ENCODE measurements at regions not wholly inside any gene's neighbourhood (a gene's known extent, or its start where the extent isn't known, plus 50 kb on each side); places are given as distances from the start of the nearest gene placed in this dataset.
"Not testable (repeated sequence)": the region's sequence is repeated elsewhere in the genome, so short reads cannot be mapped to it uniquely, and the experiment has no call there.

DNA sequence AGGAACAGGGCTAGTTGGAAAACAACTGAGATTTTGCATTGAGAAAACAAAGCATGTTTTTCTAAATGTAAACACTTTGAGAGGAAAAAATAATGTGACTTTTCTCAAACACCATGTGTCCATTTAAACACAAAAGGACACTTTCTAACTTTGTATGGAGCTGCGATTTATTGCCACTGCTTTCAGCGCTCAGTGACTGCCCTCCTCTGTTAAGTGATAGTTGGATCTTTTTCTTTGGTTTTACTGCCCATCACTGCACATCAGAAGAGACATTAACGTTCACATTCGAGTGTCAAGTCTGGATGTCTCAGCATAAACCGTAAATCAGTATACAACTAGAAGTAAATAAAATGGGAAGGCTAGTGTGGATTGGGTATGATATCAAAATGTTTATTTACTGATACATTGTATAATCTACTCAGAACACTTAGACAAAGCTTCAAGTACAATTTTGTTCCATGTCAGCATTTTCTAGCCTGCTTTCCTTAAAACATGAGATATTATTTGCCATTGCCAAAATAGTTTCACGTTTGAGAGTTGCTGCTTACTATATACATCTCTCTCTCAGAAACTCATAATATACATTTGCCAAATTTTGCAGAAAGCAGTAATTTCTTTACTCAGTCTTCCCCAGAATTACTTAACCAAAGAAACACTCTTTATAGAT, 237.6 kb downstream of the IKZF2 start:
- no peak for DNase-seq (ENCODE audit: low spot score)

DNA sequence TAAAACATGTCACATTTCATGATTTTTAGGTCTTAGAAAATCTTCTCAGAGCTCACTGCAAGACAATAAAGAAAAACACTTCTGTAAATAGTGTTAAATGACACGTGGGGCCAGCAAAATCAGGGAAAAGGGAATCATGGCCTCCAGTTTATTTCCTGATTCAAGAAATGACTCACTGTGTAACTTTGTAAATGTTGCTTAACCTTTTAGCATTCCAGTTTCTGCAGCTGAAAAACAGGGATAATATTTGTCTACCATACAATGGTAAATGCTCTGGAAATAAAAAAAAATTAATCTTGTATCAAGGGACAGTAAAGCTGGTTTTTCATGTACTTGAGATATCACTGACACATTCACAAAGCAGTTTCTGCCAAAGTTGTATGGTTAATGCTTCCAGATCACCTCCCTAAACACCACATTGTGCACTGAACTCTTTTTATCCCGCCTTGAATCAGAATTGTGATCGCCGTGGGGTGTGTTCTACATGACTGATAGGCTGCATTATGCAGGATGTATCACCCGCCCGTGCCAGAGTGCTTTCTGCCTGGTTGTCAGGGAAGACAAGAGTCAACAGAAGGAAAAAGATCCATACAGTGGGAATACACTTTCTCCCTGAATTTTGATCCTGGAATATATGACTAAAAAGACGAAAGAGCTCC, 238.8 kb downstream of the IKZF2 start:
- no peak for DNase-seq (ENCODE audit: low spot score)

DNA sequence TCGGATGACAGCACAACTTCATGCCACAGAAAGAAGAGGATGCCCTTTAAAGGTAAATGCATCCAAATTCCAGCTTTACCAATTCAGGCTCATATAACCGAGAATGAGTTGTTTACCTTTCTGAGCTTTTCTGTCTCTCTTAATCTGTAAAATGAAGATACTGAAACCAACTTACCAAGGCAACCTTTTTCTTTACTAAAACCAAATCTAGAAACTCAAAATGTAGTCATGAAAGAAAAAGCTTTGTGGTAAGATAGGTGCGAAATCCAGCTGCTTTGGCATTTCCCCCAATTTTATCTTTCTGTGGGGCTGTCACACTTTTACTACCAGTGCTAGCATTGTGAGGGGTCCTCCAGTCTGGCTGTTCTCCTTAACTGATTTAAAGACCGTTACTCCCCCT, 240.4 kb downstream of the IKZF2 start:
- DNase-seq (ENCODE audit: low spot score) = no peak

DNA sequence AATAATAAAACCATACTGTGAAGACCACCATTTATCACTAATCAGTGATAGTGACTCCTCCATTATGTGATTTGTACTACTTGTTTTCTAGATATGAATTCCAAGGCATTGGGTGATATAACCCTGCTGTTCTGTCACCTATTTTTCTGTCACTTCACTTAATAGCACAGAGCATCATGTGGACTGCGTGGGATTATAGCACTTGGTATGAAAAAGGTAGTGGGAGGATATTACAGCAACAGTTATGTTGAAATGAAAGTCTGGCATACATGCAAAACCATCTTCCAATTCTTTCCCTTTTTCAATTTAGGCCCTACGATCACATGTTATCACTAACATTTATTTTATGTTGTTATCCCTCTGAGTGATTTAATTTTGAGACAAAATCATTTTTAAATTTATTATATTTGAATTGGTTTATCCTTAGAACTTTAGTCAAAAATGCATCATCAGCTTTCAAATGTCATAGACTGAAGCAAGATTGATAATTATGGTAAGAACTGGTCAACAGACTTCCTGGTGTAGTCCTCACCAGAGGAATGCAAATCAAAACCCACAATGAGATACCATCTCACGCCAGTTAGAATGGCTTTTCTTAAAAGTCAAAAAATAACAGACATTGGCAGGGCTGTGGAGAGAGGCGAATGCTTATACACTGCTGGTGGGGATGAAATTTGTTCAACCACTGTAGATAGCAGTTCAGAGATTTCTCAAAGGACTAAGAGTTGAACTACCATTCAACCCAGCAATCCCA, 242.6 kb downstream of the IKZF2 start:
- no peak for DNase-seq (ENCODE audit: low spot score)

DNA sequence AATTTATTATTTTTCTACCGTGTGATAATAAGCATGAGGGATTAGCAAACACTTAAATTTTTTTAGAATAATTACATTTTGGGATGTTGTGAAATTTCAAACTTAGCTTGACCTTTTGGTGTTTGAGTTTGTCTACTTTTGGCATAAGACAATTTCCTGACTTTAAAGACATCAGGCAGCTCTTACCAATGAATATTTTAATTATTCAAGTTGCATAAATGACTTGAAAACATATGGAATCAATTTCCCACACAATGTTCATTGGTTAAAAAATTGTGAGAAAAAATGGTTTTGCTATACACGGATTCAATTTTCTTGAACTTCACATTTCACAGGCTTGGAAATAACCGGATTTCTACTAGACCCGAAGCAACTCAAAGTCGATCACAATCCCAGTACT, 243.4 kb downstream of the IKZF2 start:
- no peak for DNase-seq (ENCODE audit: low spot score)

DNA sequence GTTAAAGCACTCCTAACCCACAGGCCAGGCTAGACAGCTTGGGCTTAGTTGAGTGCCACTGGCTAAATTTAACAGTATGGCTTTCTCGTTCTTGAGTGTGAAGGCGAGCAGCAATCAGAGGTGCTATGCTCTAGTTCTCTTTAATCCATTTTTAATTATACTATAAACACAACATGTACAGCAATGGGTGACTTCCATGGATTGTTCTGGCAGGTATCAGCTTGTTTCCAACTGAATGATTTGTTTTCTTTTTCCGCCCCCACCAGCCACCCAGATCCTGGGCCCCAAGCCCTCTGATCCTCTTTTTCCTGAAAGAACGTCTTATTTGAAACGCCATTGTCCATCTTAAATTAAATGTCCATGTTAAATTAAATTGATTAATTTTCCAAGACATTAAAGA, 244.8 kb downstream of the IKZF2 start:
- no peak for DNase-seq (ENCODE audit: low spot score)

DNA sequence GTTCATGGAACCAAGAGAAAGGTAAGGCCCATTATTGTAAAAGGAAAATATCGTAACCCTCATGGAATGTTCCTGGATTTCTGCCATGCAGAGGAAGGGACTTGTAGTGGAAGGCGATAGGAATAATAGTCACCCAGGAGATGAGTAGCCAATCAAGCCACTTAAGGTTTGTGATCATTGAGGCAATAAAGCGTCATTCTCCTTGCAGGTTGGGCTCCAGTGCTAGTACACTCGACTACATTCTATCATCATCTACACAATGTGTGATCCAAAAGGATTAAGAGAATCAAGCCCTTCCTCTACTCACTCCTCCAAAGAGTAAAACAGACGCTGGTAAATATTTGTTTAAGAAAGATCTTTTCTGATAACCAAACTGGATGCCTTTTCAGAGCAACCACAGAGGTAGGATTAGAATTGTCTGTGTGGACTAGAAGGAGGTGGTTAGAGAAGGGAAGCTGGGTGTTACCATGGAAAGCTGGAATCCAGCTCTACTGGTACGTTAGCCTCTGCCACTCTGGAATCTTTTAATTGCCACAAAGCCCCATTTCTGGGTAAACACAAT, 245.7 kb downstream of the IKZF2 start:
- DNase-seq (ENCODE audit: low spot score) = no peak

DNA sequence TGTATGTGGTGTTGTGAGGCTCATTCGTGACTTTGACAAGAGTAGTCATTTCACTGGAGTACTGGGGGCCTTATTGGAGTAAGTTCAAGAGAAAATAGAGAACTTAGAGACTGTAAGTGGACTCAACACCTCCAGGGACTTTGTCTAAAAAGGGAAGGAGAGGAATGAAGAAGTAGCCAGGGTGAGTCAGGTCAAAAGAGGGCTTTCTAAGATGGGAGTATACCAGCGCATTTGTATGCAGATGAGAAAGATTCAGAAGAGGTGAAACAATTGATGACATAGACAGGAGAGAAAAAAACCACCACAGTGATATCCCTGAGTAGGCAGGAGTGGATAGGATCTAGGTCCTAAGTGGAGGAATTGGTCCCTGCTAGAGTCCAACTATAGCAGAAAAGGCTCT, 246.8 kb downstream of the IKZF2 start:
- no peak for DNase-seq (ENCODE audit: low spot score)

DNA sequence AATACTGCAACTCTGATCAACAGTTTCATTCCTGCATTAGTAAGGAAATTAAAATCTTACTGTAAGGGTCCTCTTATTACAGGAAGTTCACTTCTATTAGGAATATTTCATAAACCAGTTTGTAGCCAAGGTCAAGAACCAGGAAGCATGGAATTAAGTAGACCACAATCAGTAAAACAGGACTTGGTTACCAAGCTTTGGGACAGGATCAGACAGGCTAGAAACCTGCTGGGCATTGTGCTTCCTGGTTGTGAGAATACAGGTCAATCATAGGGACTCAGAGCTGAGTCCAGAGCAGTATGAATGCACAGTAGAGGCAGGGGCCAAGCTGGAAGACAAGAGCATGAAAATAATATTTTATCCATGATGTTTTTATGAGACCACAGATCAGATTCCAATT, 248.0 kb downstream of the IKZF2 start:
- DNase-seq (ENCODE audit: low spot score) = no peak

DNA sequence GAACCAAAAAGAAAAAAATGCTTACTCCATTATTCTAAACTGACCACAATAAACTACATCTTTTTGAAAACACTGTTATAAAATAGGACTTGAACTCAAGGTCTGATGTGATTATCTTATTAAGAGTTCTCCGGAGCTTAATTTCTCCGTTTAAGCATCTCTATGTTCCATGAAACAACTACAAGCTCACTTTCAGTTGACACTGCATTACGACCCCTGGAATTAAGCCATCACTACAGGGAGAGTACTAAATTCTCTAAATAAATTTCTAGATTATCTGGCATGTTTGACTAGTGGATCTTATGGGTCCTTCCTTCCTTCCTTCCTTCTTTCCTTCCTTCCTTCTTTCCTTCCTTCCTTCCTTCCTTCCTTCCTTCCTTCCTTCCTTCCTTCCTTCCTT, 249.0 kb downstream of the IKZF2 start:
- DNase-seq (ENCODE audit: low spot score) = no peak

DNA sequence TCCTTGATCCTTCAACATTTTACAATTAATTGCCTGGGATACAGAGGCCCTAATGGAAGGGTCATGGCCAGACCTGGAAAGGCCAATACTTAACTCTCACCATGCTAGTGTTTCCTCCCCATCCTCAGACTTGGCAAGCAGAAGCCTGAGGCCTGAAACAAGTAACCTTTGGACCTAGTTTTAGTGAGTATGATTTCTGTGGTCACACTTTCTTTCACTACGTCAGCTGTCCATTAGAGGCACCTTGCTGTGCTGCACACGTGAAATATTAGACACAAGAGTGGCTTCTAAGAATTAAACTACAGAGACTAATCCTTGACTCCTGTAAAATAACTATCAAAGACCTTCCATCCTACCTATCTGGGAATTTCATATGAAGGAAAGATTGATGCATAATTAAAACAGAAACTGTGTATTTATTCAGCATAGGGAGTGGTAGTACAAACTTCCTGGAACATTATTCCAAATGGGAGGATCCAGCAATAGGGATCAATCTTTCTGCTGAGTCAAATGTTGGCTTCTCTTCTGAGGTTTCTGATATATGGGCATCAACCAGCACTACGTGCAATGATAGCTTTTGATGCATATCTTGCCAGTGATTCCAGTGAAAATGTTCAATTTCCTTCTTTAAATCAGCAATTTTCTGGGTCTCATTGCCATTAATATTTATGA, 249.7 kb downstream of the IKZF2 start:
- no peak for DNase-seq (ENCODE audit: low spot score)

DNA sequence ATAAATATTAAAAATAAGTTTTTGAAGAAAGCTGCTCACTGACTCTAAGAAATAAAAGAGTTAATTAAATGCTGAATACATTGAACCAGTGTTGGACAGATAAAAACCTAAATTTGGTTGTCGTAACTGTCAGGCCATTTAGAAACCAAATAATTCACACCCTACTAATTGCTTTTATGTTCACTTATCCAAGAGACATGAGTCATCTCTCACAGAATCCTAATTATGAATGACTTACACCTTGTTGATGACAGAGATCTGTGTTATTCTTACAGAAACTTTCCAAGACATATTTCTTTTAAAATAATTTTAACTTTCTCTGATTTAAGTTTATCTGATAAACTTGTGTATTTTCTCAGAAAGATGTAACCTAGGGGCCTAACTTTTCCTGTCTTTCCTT, 250.7 kb downstream of the IKZF2 start:
- no peak for DNase-seq (ENCODE audit: low spot score)

DNA sequence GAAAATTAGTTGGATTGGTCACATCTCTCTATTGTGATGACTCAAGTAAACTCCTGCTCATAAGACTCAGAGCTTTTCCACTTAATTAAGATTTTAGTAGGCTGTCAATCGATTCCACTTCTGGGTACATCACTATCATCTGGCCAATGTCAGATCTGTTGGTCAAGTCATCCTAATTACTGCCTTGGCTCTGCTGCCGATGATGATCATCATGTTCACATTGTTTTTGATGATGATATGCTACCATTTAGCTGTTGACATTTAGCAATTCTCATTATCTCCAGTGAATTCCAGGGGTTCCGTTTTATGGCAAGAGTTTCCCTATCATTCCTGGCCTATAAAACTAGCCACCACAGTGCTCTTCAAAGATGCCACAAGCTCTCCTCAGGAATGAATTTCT, 253.4 kb downstream of the IKZF2 start:
- DNase-seq (ENCODE audit: low spot score) = no peak

DNA sequence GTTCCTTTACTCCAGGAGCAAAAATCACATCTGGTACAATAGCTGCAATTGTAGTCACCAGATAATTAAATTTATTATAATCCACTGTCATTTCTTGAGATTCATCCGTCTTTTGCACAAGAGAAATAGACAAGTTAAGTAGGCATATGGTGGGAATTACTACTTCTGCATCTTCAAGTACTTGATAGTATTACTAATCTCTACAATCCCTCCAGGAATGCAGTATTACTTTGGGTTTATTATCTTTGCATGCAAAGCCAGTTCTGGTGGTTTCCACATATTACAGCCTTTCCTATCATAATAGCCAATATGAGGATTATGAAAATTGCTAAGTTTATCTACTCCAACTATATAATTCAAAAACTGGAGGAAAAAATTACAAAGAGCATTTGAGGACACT, 254.1 kb downstream of the IKZF2 start:
- DNase-seq (ENCODE audit: low spot score) = no peak

DNA sequence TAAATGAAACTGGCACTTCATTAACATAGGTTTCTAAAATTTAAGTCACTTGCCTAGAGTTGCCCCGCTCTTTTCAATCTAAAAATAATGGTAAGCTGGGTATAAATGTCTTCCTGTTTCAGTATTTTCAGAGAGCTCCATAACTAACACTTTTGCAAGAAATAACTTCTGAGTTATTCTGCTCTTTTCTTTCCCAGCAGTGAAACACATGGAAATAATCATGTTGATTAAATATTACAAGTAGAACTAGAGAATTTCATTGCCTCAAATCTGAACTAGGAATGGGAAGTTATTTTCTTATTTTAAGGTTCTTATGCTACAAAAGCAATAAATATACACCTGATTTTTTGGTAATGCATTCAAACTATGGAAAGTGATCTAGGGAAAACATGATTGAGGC, 257.4 kb downstream of the IKZF2 start:
- DNase-seq (ENCODE audit: low spot score) = no peak

DNA sequence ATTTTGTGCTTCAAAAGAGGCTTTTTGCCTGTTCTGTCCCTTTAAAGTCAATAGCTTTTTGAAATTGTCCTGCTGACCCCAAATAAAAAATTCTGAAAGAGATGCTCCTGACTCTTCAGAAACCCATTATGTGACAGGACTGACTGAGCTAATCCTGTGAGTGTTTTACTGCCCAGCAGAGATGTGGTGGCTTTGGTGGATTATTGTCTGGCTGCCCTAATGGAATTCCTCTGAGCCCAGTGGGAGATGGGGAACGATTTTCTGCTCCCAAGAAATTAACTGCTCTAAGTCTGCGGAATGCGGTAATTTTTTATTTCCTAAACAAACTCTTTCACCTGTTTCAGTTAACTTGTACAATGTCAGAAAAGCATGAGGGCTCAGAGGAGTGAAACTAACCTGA, 258.2 kb downstream of the IKZF2 start:
- DNase-seq (ENCODE audit: low spot score) = no peak

DNA sequence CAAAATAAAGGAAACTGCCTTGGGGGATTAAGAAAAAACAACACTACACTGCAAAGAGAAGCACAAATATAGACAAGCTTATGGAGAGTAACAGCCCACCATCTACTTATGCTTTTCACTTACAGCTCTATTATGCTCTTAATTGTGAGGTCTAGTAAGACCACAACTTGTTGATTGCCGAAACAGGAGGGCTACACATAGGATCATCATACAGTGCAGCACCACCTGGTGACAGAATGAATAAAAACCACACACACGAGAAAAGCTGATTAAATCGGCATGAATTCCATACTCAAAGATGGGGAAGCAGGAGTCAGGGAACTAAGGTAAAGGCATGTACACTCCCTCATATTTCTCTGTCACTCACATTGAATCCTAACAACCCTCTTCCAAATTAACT, 259.2 kb downstream of the IKZF2 start:
- DNase-seq (ENCODE audit: low spot score) = no peak

DNA sequence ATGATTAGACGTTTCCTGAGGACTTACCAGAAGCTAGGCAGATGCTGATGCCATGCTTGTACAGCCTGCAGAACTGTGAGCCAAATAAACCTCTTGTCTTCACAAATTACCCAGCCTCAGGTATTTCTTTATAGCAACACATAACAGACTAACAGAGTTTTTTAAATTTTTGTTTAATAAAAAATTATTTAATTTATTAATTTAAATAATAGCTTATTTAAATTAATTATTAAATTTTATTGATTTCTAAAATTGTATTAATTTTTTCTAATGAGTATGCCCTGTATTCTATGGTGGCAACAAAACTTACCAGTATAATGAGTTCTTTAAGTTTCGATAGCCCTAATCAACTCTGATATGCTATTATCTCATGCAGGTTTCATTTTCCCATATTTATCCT, 259.8 kb downstream of the IKZF2 start:
- DNase-seq (ENCODE audit: low spot score) = no peak

DNA sequence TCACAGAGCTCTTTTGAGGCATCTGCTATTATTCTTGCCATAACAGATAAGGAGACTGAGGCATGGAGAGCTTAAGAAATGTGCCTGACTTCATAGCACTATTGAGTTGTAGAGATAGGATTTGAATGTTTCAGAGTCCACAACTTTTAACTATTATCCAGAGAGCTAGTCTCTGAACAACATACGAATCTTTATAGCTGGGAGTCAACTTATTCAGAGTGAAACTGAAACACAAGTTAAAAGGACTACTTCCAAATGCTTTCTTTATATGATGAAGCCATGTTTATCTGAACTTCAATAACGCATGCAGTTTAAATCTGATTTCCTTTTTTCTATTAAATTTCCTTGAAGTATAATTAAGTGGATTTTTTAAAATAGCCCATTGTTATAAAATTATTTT, 268.8 kb downstream of the IKZF2 start:
- DNase-seq (ENCODE audit: low spot score) = no peak

DNA sequence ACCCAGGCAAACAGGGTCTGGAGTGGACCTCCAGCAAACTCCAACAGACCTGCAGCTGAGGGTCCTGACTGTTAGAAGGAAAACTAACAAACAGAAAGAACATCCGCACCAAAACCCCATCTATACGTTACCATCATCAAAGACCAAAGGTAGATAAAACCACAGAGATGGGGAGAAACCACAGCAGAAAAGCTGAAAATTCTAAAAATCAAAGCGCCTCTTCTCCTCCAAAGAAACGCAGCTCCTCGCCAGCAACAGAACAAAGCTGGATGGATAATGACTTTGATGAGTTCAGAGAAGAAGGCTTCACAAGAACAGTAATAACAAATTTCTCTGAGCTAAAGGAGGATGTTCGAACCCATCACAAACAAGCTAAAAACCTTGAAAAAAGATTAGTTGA, 274.9 kb downstream of the IKZF2 start:
- not testable (repeated sequence) for DNase-seq (ENCODE audit: low spot score)

DNA sequence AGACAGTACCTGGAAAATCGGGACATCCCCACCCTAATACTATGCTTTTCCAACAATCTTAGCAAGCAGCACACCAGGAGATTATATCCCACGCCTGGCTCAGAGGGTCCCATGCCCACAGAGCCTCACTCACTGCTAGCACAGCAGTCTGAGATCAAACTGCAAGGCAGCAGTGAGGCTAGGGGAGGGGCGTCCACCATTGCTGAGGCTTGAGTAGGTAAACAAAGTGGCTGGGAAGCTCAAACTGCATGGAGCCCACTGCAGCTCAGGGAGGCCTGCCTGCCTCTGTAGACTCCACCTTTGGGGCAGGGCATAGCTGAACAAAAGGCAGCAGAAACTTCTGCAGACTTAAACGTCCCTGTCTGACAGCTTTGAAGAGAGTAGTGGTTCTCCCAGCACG, 275.5 kb downstream of the IKZF2 start:
- DNase-seq (ENCODE audit: low spot score) = not testable (repeated sequence)

DNA sequence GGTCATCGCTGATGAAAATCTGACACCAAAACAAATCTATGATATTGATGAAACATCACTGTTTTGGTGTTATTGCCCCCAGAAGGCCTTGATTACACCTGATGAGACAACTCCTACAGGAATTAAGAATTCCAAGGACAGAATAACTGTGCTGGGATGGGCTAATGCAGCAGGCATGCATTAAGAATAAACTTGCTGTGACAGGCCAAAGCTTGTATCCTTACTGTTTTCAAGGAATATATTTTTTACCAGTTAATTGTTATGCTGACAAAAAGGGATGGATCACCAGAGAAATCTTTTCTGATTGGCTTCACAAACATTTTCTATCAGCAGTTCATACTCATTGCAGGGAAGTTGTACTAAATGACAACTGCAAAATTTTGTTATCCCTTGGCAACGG, 278.2 kb downstream of the IKZF2 start:
- DNase-seq (ENCODE audit: low spot score) = no peak

All from mesenteric fat pad (tissue), 1 donor.